Activated CD4-positive, alpha-beta T cell treated with anti-CD3 and anti-CD28 coated beads for 24 hours (primary cell): ENCODE measurements at regions not wholly inside any gene's neighbourhood (a gene's known extent, or its start where the extent isn't known, plus 50 kb on each side); places are given as distances from the start of the nearest gene placed in this dataset.
"Not testable (repeated sequence)": the region's sequence is repeated elsewhere in the genome, so short reads cannot be mapped to it uniquely, and the experiment has no call there.

ENCODE experiments used
- DNase-seq, 2 donors: peaks; one replicate each; pipeline ENCODE4 v3.0.0-alpha.2; 2020; ENCODE audit warnings: low read depth in 2 of 2

- DNase-seq, result no peak
Observed at GRCh38 chr3:87727783-87728182, 331.0 kb downstream of the CGGBP1 start.

- no peak for DNase-seq
Observed at GRCh38 chr3:87719060-87719459, 339.7 kb downstream of the CGGBP1 start.

GRCh38 chr3:87710511-87710910 lies 348.3 kb downstream of the CGGBP1 start:
- no peak for DNase-seq

GRCh38 chr3:87710028-87710427 lies 348.8 kb downstream of the CGGBP1 start:
- DNase-seq, result no peak

GRCh38 chr3:87706176-87706575 lies 352.6 kb downstream of the CGGBP1 start:
- DNase-seq, result no peak

GRCh38 chr3:87702600-87702999 lies 356.2 kb downstream of the CGGBP1 start:
- DNase-seq, result no peak

- no peak for DNase-seq
Observed at GRCh38 chr3:87696124-87697013, 362.4 kb downstream of the CGGBP1 start.

- DNase-seq, result no peak
Observed at GRCh38 chr3:87694678-87695077, 364.1 kb downstream of the CGGBP1 start.

- DNase-seq, result no peak
Observed at GRCh38 chr3:87691109-87691508, 367.7 kb downstream of the CGGBP1 start.

- DNase-seq, result not testable (repeated sequence)
Observed at GRCh38 chr3:87678984-87679660, 379.7 kb downstream of the CGGBP1 start.

- no peak for DNase-seq
Observed at GRCh38 chr3:87674397-87675161, 384.2 kb downstream of the CGGBP1 start.

GRCh38 chr3:87673132-87673531 lies 385.7 kb downstream of the CGGBP1 start:
- DNase-seq, result no peak

- DNase-seq, result no peak
Observed at GRCh38 chr3:87654184-87654583, 377.8 kb upstream of the POU1F1 start.

- not testable (repeated sequence) for DNase-seq
Observed at GRCh38 chr3:87653138-87653537, 376.8 kb upstream of the POU1F1 start.

GRCh38 chr3:87634426-87634825 lies 358.0 kb upstream of the POU1F1 start:
- DNase-seq, result no peak

- DNase-seq, result no peak
Observed at GRCh38 chr3:87627316-87627715, 350.9 kb upstream of the POU1F1 start.

- no peak for DNase-seq
Observed at GRCh38 chr3:87626546-87626945, 350.2 kb upstream of the POU1F1 start.

GRCh38 chr3:87625876-87626275 lies 349.5 kb upstream of the POU1F1 start:
- no peak for DNase-seq

- DNase-seq, result no peak
Observed at GRCh38 chr3:87624860-87625259, 348.5 kb upstream of the POU1F1 start.

GRCh38 chr3:87621667-87622066 lies 345.3 kb upstream of the POU1F1 start:
- no peak for DNase-seq

GRCh38 chr3:87615506-87615905 lies 339.1 kb upstream of the POU1F1 start:
- no peak for DNase-seq

- DNase-seq, result no peak
Observed at GRCh38 chr3:87614998-87615397, 338.6 kb upstream of the POU1F1 start.
